AG09309 (cell line): ENCODE measurements at regions not wholly inside any gene's neighbourhood (a gene's known extent, or its start where the extent isn't known, plus 50 kb on each side); places are given as distances from the start of the nearest gene placed in this dataset.

Source experiments
- DNase-seq: peaks from one replicate; pipeline ENCODE4 v3.0.0-alpha.2; 2010; ENCODE audit warnings: low read depth
- H3K4me3 ChIP-seq: 2 replicates; pipeline ENCODE4 v1.5.1; 2011; ENCODE audit warnings: mild to moderate bottlenecking, low read depth, low read length, moderate library complexity; ENCODE audit not compliant: control insufficient read depth
- TF ChIP-seq, protein P1 (sequence below): IDR thresholded peaks from 2 replicates; pipeline ENCODE4 v1.5.1; 2011; ENCODE audit warnings: mild to moderate bottlenecking, low read depth, low read length, inconsistent platforms; ENCODE audit not compliant: insufficient read depth, control insufficient read depth; ENCODE audit errors: missing control alignments

DNA sequence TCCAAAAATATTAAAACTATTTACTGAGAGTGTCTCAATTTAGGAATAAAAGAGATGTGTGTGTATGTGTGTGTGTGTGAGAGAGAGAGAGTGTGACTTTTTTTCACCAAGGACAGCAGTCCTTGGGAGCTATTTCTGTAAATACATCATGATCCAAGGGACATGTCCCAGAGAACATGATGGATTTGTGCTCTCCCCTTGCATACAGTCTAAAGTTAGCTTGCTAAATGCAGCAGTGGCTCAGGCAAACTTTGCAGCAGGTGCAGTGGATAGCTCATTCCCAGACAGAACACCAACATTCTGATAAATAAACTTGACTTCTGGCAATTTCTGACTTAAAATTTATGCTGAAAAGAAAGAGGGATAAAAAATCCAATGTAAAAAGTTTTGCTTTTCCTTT is 55.4 kb upstream of the SGCD start:
- no peak for DNase-seq
- TF ChIP-seq, protein P1, sequence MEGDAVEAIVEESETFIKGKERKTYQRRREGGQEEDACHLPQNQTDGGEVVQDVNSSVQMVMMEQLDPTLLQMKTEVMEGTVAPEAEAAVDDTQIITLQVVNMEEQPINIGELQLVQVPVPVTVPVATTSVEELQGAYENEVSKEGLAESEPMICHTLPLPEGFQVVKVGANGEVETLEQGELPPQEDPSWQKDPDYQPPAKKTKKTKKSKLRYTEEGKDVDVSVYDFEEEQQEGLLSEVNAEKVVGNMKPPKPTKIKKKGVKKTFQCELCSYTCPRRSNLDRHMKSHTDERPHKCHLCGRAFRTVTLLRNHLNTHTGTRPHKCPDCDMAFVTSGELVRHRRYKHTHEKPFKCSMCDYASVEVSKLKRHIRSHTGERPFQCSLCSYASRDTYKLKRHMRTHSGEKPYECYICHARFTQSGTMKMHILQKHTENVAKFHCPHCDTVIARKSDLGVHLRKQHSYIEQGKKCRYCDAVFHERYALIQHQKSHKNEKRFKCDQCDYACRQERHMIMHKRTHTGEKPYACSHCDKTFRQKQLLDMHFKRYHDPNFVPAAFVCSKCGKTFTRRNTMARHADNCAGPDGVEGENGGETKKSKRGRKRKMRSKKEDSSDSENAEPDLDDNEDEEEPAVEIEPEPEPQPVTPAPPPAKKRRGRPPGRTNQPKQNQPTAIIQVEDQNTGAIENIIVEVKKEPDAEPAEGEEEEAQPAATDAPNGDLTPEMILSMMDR = no peak
- no peak overlapping the region for H3K4me3 ChIP-seq

DNA sequence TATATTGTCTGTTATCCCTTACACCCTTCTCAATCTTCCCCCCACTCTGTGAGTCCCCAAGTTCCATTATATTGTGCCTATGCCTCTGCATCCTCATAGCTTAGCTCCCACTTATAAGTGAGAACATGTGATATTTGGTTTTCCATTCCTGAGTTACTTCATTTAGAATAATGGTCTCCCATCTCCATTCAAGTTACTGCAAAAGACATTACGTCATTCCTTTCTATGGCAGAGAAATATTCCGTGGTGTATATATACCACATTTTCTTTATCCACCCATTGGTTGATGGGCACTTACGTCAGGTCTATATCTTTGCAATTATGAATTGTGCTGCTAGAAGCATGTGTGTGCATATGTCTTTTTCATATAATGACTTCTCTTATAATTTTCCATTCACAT is 54.8 kb upstream of the SGCD start:
- TF ChIP-seq, protein P1 = no peak
- DNase-seq = no peak

GRCh38 chr5:156273325-156273724 is 53.6 kb upstream of the SGCD start:
- DNase-seq = no peak
- TF ChIP-seq, protein P1 = no peak
- H3K4me3 ChIP-seq = no peak overlapping the region

More for the DNA sequence above, 54.8 kb upstream of the SGCD start:
- H3K4me3 ChIP-seq = no peak overlapping the region

GRCh38 chr5:156274453-156274852 is 52.5 kb upstream of the SGCD start:
- no peak overlapping the region for H3K4me3 ChIP-seq
- DNase-seq = no peak
- TF ChIP-seq, protein P1 = no peak
